H1 (cell line): ENCODE measurements at regions not wholly inside any gene's neighbourhood (a gene's known extent, or its start where the extent isn't known, plus 50 kb on each side); places are given as distances from the start of the nearest gene placed in this dataset.

Experiments used
- TF ChIP-seq, protein P1 (sequence below): fragments of 300-600 bp; sonication (generic); IDR thresholded peaks from 2 replicates; pipeline ENCODE4 v1.7.1; 2012; ENCODE audit warnings: low read length, moderate library complexity, mild to moderate bottlenecking, inconsistent platforms; ENCODE audit not compliant: insufficient replicate concordance

DNA sequence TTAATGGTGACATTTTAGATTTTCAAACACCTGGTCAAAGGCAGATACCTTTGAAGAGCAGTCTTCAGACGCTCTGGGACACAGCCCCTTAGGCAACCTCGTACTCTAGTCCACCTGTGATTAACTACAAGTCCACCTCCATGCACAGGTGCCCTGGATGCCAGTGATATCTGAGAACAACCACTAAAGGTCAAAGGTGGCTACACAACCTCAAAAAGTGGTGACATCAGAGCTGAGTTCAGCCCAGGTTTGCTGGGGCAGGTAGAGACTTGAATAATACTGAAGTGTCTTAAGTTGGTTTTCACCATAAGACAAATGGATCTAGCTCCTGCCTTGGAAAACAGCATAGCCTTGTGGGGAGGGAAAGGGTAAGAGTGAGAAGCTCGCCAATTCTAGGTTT lies 143.4 kb upstream of the ADO start (continued):
- TF ChIP-seq, protein P1, sequence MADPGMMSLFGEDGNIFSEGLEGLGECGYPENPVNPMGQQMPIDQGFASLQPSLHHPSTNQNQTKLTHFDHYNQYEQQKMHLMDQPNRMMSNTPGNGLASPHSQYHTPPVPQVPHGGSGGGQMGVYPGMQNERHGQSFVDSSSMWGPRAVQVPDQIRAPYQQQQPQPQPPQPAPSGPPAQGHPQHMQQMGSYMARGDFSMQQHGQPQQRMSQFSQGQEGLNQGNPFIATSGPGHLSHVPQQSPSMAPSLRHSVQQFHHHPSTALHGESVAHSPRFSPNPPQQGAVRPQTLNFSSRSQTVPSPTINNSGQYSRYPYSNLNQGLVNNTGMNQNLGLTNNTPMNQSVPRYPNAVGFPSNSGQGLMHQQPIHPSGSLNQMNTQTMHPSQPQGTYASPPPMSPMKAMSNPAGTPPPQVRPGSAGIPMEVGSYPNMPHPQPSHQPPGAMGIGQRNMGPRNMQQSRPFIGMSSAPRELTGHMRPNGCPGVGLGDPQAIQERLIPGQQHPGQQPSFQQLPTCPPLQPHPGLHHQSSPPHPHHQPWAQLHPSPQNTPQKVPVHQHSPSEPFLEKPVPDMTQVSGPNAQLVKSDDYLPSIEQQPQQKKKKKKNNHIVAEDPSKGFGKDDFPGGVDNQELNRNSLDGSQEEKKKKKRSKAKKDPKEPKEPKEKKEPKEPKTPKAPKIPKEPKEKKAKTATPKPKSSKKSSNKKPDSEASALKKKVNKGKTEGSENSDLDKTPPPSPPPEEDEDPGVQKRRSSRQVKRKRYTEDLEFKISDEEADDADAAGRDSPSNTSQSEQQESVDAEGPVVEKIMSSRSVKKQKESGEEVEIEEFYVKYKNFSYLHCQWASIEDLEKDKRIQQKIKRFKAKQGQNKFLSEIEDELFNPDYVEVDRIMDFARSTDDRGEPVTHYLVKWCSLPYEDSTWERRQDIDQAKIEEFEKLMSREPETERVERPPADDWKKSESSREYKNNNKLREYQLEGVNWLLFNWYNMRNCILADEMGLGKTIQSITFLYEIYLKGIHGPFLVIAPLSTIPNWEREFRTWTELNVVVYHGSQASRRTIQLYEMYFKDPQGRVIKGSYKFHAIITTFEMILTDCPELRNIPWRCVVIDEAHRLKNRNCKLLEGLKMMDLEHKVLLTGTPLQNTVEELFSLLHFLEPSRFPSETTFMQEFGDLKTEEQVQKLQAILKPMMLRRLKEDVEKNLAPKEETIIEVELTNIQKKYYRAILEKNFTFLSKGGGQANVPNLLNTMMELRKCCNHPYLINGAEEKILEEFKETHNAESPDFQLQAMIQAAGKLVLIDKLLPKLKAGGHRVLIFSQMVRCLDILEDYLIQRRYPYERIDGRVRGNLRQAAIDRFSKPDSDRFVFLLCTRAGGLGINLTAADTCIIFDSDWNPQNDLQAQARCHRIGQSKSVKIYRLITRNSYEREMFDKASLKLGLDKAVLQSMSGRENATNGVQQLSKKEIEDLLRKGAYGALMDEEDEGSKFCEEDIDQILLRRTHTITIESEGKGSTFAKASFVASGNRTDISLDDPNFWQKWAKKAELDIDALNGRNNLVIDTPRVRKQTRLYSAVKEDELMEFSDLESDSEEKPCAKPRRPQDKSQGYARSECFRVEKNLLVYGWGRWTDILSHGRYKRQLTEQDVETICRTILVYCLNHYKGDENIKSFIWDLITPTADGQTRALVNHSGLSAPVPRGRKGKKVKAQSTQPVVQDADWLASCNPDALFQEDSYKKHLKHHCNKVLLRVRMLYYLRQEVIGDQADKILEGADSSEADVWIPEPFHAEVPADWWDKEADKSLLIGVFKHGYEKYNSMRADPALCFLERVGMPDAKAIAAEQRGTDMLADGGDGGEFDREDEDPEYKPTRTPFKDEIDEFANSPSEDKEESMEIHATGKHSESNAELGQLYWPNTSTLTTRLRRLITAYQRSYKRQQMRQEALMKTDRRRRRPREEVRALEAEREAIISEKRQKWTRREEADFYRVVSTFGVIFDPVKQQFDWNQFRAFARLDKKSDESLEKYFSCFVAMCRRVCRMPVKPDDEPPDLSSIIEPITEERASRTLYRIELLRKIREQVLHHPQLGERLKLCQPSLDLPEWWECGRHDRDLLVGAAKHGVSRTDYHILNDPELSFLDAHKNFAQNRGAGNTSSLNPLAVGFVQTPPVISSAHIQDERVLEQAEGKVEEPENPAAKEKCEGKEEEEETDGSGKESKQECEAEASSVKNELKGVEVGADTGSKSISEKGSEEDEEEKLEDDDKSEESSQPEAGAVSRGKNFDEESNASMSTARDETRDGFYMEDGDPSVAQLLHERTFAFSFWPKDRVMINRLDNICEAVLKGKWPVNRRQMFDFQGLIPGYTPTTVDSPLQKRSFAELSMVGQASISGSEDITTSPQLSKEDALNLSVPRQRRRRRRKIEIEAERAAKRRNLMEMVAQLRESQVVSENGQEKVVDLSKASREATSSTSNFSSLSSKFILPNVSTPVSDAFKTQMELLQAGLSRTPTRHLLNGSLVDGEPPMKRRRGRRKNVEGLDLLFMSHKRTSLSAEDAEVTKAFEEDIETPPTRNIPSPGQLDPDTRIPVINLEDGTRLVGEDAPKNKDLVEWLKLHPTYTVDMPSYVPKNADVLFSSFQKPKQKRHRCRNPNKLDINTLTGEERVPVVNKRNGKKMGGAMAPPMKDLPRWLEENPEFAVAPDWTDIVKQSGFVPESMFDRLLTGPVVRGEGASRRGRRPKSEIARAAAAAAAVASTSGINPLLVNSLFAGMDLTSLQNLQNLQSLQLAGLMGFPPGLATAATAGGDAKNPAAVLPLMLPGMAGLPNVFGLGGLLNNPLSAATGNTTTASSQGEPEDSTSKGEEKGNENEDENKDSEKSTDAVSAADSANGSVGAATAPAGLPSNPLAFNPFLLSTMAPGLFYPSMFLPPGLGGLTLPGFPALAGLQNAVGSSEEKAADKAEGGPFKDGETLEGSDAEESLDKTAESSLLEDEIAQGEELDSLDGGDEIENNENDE: no peak
